NOMO-1 (cell line): ENCODE measurements at regions not wholly inside any gene's neighbourhood (a gene's known extent, or its start where the extent isn't known, plus 50 kb on each side); places are given as distances from the start of the nearest gene placed in this dataset.

Experiments
- DNase-seq, 2 experiments: peaks; one replicate each; lab custom pipeline; 2025; ENCODE audit not compliant: unreplicated experiment in 2 of 2; lab: John Stamatoyannopoulos, UW

DNA sequence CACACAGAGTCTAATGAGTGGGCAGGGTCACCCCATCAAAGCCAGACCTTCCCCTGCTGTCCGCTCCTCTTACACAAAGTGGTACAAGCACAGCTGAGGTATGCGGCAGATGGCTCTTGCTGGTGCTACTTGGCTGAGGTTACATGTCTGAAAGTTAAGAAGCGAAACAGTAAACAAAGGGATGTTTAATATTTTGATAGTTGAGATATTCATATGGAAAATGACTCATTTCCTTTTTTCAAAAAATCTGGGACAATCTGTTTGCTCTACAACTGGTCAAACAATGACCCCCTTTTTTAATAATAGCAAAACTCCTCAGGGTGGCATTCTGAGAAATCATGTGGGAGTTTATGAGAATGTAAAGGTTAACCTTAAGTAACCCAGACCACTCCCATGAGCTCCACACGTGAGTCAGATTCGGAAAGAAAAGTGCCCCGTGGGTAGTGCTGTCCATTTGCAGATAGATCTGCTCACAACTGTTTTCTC, 245.3 kb downstream of the TBXT start:
- DNase-seq: no peak

DNA sequence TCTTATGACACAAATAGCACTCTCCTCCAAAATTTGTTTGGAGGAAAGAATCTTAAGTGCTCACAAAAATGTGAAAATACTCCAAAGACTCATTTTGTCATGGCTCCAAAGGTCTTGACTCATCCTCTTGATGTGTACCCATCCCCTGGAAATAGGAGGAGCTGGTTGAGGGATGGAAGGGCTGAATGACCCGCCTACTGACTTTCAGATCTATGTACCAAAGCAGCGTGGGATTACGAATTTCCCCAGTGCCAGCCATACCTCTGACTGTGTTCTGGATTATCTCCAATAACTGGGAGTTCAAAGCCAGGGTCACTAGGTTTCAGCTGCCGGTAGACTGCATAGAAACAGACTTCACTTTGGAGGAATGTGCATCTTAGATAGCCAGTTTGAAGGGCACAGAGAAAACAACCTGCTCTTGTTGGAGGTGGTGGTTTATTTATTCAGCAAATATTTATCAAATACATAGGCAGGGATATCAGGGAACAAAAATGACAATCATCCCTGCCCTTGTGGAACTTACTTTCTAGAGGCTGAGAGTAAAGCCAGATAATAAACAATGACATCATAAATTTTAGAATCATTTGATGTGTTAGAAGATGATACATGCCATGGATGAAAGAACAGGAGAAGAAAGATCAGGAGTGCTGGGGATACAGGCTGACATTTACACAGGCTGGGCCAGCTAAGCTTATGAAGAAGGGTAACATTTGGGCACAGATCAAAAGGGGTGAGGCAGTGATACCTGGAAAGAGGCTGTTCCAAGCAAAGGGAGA, 246.6 kb downstream of the TBXT start:
- no peak for DNase-seq

DNA sequence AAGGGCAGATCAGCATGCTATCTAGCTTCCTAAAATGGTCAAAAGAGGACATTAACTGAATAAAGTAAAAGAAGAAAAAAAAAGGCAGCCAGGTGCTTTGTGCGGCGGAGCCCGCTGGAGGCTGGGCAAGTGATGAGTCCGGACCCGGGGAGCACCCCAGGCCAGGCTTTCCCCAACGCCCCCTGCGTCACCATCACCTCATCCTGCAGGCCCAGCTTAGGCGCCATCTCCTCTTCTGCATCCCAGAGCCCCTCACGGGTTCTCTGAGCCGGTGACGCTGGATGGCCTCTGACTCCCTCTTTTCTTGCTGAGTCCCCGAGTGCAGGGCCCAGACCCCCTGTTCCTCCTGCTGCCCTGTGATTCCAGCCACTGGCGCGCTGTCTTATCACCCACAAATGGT, 250.1 kb downstream of the TBXT start:
- DNase-seq: no peak

DNA sequence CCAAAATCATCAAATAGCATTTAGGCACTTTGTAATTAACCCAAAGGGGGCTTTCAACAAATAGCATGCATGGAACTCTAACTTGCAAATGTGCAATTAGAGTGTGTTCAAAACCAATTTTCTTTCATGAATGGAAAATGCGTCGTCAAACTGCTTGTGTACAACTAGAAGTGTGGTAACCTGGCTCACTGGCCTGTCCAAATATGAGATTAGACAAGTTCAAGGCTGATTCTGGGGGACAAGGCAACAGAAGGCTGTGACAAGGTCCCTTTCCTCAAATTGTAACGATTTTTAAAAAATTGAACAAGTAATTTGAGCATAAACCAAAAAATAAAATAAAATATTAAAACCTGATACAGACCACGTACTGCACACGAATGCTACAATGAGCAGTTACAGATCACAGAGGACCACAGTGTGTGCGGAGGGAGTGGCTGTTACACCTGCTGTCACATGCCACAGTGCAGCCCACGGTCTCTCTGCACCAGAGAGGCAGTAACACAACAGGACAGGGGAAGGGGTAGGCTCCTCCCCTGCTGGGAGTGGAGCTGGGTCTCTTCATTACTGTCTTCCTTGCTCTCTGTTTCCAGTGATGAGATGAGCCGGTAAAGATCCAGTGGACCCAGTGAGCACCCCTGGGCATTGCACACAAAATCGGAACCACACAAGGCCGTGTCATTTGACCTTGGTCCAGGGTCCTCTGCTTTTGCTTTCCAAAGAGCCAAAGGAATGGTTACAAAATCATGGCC, 252.2 kb upstream of the PDE10A start:
- no peak for DNase-seq

DNA sequence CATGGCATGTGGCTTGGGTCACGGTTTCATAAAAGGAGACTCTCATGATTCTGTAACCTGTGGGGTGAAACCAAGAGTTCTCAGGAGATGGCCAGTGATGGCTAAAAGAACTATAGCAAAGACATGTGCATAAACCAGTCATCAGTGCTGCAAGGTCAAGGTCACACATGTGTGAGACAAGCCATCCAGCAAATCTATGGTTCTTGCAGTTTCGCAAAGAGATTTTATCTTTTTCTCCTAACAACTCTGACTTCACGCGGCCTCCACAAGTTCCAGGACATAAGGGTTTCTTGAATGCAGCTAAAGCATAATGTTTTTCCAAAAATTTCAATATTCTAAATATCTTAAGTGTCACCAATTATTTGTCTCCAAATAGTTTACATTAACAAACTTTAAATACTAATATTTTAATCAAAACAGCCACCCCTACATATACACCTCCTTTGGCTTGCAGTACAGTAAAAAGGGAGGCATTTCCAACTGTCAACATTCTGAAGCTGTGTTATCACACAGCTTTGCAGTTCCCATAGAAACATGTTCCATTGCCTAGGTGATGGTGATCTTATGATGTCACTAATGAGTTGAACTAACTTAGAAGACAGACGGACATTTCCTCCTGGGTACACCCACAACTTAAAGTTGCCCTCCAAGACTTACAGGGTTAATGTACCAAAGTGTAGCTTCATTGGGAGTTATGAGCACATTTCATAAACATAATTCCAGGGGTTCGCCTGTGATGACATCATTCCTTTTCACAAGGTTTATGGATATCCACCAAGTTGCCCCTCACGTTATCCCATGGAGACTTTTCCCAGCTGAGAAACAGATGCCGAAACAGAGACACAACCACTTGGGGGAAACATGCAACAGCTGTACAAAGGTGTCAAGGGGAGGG, 250.9 kb upstream of the PDE10A start:
- DNase-seq: no peak

DNA sequence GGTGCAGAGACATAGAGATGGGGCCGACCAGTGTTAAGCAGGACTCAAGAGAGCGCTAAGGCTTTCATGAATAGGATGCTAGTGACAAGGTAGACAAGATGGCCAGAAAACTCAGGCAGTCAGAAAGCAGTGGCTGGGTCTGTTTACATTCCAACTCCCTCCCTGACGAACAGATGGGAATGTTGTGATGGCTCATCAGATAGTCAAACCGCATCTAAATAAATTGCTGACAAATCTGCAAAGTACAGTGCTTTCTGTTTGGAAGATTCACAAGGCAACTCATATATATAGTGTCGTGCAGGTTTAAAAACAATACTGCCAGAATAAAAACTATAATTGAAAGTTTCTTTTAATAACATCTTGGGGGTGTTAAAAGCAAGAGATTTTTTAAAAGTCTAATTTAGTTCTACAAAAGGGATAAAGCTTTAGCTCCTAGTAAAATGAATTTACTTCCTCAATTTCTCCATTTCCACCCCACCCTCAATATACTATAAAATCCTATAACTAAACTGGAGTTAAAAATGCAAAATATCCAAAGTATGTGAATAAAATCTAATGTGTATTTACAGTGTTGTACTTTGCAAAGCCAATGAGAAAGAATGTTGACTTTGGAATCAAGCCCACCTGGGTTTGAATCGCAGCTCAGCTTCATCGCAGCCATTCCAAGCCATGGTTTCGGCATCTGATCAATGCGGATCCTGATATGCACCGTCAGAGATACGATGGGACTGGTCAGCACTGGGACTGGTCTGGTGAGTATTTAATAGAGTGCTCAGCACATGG, 247.3 kb upstream of the PDE10A start:
- DNase-seq: no peak

DNA sequence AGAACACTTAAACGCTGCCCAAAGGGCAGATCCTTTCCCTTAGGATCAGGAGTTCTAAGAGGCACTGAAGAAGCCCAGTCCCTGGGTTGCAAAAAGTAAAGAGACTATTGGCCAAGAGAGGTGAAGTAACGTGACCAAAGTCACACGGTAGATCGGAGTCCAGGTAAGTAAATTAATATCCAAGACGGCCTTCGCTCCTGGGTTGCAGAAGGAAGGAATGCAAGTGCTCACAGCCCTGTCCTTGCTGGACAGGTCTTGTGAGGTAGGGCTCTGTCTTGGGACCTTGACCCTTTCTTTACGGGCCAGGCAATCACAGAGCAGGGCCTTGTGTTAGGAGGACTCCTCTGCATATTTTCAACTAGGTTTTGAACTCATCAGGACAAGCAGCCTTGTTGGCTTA, 243.7 kb upstream of the PDE10A start:
- no peak for DNase-seq

DNA sequence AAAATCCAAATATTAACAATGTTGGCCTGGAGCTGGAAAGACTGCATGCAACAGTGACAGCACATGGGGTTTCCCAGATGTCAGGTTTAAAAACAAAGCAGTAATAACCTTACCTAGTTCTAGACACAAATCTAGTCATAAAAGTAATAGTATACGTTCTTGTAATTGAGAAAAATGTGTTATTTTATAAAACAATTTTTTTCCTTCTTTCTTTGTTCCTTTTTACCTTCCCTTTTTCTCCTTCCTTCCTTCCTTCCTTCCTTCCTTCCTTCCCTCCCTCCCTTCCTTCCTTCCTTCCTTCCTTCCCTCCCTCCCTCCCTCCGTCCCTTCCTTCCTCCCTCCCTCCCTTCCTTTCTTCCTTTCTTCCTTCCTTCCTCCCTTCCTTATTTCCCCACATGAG, 242.7 kb upstream of the PDE10A start:
- DNase-seq: no peak

DNA sequence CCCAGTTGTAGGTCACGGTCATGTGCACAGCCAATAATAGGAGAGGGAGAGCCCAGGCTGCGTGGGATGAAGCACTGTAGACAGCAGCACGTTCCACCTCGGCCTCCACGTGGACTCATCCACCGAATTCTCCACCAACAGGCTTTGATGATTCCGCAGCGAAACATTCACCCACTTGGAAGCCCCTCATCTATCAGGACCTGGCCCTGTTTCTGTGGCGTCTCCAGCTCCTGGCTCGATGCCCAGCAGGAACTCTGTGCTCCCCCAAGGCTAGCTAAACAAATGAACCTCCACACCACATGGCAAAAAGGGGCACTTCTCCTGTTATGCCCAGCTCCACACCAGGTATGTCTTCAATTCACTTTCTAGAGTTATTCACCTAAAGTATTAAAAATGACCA, 237.9 kb upstream of the PDE10A start:
- no peak for DNase-seq

DNA sequence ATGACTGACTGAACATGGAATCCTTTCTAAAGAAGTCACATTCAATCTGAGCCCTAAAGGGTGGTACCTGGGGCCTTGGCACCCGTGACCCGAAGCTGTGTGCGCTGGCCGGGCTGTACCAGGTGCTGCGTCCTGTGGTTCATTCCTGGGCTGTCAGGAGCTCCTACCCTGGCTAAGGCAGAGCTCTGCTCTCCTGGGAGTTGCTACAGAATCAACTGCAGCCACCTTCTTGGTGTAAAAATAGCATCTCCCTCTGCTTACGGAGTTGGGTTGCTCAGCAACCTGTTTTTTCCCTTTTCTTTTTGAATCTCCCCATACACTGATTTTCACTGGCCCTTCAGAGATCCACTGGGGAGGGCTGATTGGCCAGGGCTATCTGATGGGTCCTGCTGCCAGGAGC, 236.6 kb upstream of the PDE10A start:
- DNase-seq: no peak

DNA sequence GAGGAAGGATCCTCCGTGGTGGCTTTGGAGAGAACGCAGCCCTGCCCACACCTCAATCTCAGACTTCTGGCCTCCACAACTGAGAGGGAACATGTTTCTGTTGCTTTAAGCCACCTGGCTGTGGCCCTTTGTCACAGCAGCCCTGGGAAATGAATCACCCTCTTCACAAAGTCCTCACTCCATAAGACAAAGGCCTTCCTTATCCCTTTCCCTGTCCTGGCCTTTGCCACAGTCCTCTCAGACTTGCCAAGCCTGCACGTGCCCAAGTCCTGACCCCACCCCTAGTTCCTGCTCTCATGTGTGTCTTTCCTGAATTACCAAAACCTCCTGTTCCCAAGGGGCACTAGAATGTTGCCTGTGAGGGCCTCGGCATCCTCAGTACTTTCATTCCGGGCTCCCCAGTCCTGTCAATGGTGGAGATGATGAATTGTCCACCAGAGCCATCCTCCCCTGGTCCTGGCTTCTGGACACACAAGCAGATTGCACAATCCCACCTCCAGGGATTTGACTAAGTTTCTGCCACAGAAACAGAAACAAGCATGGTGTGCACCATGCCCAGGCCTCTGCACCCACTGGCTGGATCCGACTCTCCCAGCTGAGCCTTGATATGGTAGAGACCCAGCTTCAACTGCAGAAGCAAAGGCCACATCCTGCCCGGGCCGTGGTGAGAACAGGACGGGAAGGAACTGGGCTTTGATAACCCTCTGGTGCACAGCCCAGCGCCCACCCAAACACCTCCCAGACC, 232.6 kb upstream of the PDE10A start:
- no peak for DNase-seq

DNA sequence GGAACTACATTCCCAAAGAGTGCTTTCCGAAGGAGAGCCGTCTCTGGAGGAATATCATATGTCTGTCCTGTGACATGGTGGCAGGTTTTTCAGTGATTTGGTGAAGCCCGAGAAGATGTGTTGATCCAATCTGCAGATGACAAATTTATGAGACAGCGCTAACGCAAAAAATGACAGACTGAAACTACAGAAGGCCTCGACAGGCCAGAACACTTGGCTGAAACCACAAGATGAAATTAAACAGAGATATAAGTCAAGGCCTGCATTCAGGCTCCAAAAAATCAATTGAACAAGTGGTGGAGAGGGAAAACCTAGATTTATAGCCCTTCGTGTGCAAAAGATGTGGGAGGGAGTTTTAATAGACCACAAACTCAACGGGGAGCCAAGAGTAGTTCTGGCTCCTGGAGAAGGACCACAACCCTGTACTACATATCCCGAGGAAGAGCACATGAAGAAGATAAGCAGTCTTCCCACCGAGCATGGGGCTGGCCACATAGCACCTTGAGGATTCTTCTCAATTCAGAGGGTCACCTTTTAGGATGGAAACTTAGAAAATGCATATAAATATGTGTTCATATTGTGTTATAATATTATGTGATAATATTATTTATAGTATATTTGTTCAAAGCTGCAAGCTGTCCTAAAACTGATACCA, 231.3 kb upstream of the PDE10A start:
- DNase-seq: no peak

DNA sequence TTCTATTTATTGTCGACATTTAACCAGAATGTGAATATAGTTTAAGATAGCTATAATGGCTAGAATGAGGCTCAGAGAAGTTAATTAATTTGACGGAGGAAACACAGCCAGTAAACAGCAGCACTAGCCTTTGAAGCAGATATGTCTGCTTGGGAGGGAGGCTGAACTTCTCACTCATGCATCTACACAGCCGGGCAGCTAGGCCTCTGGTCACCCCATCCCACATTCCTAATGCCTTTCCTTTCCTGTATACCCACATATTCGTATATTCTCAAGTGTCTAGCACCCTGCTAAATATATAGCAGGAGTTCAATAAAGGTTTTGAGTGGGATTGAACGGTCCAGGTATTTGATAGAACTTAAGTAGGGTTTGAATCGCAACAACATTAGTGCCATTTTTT, 230.4 kb upstream of the PDE10A start:
- no peak for DNase-seq

DNA sequence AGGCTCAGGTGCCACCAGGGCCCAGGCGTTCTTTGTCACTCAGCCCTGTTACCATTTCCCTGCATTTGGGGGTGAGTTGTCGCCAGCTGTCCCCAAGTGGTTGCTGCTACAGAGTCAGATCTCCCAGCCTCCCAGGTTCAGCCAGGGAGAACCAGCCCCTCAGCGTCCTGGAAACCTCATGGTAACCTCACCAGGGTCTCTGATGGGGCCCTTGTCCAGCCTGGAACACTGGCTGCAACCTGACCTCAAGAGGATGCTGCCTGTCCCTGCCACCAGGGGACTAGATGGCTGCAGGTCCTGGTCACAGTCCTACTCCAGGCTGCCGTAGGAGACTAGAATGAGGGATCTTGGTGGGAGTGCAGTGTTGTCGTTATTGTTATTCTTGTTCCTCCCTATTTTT, 228.3 kb upstream of the PDE10A start:
- DNase-seq: no peak

DNA sequence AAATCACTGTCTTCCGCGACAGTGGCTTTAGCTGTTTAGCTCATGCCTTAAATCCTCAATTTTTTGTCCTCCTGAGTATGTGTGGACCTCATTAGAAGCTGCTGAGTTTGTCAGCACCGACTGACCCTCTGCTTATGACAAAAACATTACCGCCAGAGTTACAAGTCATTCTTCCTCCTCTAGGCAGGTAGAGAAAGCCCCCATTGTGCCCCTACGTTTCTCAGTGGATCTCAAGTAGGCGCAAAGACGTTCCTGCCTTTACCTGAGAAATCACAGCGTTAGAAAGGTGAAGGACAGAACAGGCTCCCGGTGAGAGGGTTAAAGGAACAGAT, 227.3 kb upstream of the PDE10A start:
- DNase-seq: no peak

DNA sequence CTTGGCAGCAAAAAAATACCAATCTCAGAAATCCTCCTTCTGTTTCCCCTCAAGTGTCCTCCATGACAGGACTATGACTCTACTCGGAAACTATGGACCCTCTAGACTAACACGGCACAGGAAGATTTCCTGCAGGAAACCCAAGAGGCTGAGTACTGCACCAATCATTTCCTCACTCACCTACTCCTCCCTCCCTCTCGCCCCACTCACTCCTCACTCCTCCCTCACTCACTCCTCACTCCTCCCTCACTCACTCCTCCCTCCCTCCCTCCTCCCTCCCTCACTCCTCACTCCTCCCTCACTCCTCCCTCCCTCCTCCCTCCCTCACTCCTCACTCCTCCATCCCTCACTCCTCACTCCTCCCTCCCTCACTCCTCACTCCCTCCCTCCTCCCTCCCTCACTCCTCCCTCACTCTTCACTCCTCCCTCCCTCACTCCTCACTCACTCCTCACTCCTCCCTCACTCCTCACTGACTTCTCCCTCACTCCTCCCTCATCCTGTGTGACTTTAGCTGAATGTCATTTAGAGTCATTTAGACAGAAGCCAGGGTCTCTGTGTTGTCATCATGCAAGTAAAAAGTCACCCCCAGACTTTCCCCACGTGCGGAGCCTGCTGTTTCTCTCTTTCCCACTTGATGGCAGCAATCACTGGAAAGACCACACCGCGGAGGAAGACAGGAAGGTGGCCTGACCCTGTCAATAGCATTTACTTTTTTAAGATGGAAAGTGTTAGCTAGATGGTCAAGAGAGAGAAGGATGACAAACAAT, 226.8 kb upstream of the PDE10A start:
- DNase-seq: no peak

DNA sequence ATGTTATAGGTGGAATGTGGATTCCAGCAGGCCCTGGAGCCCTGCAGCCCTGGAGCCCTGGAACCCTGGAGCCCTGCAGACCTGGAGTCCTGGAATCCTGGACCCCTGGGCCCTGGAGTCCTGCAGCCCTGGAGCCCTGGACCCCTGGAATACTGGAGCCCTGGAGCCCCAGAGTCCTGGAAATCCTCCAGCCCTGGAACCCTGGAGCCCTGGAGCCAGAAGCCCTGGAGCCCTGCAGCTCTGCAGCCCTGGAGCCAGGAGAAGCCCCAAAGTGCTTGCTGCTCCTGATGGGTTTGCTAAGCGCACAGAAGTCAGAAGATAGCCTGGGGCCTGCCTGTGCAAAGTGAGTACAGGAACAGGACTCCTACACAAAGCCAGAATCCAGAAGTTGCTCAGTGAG, 223.1 kb upstream of the PDE10A start:
- no peak for DNase-seq

DNA sequence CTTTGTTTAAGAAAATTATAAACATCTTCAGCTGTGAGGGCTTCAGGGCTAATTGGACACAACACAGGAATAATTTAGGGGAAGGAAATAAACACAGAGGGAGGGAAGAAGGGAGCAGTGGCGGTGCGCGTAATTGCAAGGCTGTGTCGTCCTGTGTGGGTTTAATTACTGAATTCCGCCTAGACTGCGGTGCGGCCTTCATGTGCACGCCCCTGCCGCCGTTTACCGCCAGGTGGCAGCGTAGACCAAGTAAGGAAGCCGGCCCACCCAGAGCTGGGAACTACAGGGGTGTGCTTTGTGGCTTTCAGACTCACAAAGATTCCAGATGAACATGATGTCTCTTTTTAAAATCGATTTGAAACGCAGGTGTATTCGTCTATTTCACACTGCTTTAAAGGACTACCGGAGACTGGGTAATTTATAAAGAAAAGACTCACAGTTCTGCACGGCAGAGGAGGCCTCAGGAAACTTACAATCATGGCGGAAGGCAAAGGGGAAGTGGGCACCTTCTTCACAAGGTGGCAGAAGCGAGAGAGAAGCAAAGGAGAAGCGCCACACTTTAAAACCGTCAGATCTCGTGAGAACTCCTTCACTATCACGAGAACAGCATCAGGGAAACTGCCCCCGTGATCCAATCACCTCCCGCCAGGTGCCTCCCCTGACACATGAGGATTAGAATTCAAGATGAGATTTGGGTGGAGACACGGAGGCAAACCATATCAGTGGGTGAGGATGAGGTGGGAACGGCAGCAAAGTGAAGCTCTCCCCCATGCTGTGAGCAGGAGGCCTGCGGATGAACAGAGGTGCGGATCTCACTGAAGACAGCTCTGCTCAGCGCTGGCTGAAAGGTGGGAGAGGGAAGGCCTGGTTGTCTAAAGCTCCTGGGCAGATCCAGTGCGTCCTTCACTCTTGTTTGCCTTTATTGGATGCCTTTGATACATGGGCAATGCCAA, 222.0 kb upstream of the PDE10A start:
- peak; percentile 41 to 72 for DNase-seq
